Stomach (tissue), 4 donors: ENCODE measurements at regions not wholly inside any gene's neighbourhood (a gene's known extent, or its start where the extent isn't known, plus 50 kb on each side); places are given as distances from the start of the nearest gene placed in this dataset.

Experiments used
- CTCF ChIP-seq, 7 experiments: fragments of 450-650 bp in 4 of 7; fragments of 200-600 bp in 3 of 7; sonication (generic) in 3 of 7; IDR thresholded peaks; one replicate each; pipeline ENCODE4 v1.5.1; 2016 to 2019; ENCODE audit warnings: antibody characterized with exemption in 7 of 7, control low read depth in 2 of 7, mild to moderate bottlenecking in 1 of 7
- EP300 ChIP-seq: sonication (generic); formaldehyde crosslinking; IDR thresholded peaks from one replicate; pipeline ENCODE4 v1.6.1; 2017; ENCODE audit warnings: antibody characterized with exemption
- POLR2A ChIP-seq, 4 donors: fragments of 450-650 bp; IDR thresholded peaks; one replicate each; pipeline ENCODE4 v1.6.1; 2016; ENCODE audit warnings: antibody characterized with exemption in 4 of 4, control low read depth in 2 of 4, mild to moderate bottlenecking in 1 of 4, moderate library complexity in 1 of 4
- POLR2AphosphoS5 ChIP-seq, 3 donors: sonication (generic); formaldehyde crosslinking; IDR thresholded peaks; one replicate each; pipeline ENCODE4 v1.6.1; 2016; ENCODE audit warnings: antibody characterized with exemption in 3 of 3

GRCh38 chr5:165282491-165282890 is 1777.1 kb downstream of the MAT2B start:
- TF ChIP-seq CTCF (IDR thresholded peaks at IDR 0.05) (no peak), POLR2AphosphoS5 (IDR thresholded peaks at IDR 0.05) (no peak), POLR2A (IDR thresholded peaks at IDR 0.05) (no peak), EP300 (no peak)
